DMS114 treated with DMSO at 0.1 percent for 48 hours (cell line): ENCODE measurements at regions not wholly inside any gene's neighbourhood (a gene's known extent, or its start where the extent isn't known, plus 50 kb on each side); places are given as distances from the start of the nearest gene placed in this dataset.
"Not testable (repeated sequence)": the region's sequence is repeated elsewhere in the genome, so short reads cannot be mapped to it uniquely, and the experiment has no call there.

Experiments used
- DNase-seq: peaks from one replicate; lab custom pipeline; 2025; ENCODE audit not compliant: unreplicated experiment; lab: John Stamatoyannopoulos, UW

DNA sequence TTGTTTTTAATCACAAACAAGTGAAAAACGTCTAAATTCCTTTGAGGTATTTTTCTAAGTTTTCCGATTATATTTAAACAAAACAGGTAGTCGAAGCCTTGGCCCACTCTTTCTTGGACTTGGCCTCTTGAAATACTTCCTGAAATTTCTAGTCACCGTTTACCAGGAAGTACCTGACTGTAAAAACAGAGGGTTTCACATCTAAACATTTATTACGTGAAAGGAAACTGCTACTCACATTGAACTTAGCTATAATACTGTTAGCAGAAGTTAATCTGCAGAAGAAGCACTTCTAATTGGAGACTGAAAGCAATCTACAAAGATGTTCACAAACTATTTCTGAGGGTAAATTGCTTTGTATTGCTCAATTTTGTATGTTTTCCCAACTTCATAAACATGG is 526.0 kb upstream of the ADGRL4 start:
- no peak for DNase-seq

DNA sequence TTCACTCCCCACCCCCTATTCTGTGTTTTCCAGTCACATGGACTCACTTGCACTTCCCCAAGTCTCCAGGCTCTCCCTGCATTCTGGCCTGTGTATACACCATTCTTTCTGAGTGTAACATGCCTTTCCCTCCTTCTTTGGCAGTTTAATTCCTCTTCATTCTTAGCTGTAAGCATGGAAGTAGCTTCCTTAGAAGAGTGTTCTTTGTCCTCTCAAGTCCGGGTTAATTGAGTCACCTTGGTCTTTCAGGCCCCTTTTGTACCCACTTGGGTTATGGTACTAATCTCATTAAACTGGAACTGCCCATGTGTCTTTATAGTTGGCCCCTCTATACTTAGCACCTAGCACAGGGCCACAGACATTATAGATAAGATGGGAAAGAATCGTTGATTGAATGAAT is 525.3 kb upstream of the ADGRL4 start:
- DNase-seq = no peak

DNA sequence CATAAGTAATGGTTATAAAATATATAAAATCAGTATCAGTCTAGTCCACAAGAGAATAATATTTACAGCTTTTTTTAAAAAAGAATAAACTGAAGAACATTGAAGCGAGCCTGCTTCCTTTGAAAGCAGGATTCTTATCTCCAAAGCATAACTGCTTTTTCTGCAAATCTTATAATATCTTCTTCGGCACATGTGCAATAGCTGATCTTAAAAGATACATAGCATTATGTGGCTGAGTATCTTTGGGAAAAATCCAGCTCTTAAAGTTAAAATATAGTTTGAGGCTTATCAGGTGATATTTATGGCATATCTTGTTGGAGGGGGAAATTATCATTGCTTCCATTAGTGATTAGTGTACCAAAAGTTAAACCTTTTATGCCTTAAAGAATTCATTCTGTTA is 523.9 kb upstream of the ADGRL4 start:
- DNase-seq = no peak

DNA sequence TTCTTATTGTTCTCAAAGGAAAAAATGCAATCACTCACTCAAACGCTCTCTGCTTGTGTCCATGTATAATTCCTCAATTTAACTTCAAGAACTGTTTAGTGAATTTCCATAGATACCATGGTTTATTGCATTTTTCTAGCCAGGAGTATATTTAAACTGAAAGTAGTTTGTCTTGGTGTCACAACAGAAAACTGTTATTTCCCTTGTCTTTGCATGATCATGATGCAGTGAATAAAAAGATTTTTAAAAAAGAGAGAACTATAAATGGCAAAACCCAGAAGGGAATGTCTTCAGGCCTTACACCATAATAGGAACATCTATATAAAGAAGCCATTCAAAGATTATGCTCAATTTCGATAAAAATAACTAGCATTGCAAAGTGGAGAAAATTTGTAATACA is 523.5 kb upstream of the ADGRL4 start:
- no peak for DNase-seq

DNA sequence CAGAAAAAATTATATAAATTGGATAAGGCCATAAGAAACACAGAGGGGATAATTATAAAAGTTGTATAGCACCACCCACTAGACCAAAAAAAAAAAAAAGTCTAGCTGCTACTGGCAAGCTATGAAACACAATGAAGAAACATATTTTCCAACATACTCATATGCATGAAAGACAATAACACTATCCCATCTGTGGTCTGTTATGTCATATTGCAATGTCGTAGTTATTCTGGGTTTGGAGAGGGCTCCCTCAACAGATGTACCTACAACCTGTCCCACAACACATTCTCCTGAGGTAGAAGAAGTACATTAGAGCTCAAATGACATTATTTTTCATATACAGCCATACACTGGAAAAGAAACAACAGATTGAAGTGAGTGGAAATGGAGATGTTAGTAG is 517.6 kb upstream of the ADGRL4 start:
- no peak for DNase-seq

DNA sequence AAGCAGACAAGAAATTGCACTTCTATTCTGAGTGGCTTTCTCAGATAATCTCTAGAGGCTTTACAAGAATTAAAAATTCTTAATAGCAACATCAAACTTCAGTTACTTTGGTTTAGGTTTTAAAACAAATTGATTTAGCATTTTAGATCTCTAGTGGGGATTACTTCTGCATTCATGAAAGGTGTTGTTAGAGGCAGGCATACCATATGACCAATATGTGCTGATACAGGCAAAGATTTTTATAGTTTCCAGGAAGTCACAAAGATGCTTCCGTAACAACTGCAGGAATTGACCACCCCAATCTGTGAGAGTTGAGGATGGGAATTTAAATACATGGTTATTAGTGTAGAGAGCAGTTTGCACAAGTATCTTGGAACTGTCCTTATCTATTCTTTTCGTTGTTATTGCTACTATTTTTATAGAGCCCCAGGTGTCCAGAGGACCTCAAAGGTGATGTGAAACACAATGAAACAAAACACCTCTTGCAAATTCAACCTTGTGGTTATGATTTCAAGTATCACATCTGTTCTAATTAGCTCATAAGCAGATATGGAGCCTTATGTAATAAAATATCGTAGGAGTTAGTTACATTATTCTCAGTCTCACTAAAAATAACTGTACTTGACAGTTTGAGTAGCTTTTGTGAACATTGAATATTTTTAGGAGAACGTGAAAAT is 512.7 kb upstream of the ADGRL4 start:
- DNase-seq = no peak

DNA sequence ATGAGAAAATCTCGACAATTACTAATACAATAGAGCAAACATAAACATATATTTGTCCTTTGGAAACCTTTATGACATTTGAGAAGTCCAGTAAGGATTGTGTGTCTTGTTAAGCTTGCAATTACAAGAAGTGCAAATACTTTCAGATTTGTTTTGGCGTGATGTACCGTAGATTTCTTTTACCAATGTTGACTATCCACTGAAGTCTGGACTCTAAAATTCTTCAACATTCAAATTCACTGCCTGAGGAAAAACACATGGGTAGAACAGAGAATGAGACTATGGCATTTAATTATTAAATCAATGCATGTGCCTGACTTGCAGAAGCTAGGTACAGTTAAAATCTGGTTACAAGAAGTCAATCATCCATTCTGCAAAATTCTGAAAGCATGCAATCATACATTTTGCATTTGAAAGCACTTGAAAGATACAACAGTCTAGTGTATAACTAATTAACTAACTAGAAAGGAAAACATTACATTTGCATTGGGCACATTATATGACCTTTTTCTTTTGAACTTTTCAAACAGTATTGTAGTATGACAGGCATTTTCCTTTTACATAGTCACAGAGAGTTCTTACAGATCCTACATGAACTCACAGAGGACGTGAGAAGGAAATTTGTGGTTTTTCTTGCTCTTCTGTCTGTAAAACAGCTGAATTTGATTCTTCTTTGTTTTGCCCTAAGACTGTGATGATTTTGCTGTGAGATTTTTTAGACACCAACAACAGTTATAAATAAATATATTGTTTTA is 511.1 kb upstream of the ADGRL4 start:
- DNase-seq = no peak

DNA sequence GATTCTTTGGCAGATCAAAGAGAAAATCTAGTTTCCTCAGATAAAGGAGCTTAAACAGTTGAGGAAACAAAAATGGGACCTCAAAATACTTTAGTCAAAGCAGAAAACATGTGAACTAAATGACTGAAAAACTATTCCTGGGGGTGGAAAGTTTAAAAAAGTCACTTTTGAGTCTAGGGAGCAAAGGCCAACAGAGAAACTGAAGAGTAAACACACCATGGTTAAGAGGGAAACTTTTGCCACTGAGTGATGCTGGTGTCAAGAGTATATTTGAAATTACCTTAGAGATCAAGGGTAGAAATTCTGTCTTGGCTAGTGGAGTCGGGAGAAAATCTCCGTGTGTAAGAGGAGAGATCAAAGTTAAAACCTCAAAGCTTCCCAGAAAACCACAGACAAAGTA is 501.2 kb upstream of the ADGRL4 start:
- no peak for DNase-seq

DNA sequence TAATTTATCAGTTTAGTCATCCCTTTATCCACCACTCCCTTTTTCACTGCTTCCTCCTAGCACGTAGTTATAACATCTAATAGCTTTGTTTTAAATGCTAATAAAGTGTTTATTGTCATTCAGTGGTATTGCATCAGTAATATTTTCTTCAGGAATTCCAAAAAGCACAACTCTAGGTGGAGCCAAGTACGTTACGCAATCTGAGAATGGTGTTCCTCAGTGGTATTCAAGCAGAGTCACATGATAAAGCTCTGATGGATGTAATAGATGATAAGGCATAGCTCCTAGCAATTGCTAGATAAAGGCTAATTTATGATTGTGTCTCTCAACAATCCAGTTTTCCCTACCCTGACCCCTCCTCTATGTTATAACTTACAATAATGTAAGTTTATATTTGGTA is 494.6 kb upstream of the ADGRL4 start:
- no peak for DNase-seq

DNA sequence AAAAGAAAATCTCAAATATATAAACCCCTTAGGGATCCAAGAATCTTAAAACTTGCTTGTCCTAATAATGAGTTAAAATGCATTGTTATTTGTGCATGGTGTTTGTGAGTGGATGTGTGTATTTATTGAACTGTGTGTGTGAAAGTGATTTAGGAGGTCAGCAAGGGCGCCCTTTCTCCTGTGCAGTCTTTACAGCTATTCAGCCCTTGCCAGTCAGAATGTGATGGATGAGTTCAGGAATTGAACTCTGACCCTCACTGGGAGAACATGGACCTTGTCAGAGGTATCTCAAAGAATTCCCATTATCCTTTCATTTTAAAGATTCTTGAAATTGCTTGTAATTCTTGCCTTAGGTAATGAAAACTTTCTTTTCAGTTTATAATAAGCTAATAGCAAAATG is 493.0 kb upstream of the ADGRL4 start:
- no peak for DNase-seq

DNA sequence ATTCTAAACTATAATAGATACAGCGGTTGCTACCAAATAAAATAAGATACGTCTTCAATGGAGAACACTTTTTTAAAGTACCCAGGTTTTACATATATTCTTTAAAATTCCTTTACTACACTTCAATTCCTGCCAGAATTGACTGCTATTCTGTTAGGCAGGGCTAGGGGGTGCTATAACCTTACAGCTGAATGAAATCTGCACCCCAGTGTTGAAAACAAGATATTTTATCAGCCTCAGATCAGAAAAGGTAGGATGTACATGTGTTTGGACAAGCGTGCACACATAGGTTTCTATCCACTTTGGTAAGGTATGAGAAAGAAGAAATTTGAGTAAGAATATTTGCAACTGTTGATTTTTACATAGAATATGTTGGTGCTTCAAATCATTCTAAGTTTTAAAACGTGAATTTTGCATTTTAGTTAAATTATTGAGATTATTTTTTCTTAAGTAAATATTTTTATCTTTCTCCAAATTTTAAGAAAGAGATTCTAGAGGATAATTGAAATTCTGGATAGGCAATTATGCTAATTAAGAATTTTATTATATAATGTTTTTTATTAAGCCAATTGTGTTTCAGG is 490.8 kb upstream of the ADGRL4 start:
- DNase-seq = peak; percentile 37

DNA sequence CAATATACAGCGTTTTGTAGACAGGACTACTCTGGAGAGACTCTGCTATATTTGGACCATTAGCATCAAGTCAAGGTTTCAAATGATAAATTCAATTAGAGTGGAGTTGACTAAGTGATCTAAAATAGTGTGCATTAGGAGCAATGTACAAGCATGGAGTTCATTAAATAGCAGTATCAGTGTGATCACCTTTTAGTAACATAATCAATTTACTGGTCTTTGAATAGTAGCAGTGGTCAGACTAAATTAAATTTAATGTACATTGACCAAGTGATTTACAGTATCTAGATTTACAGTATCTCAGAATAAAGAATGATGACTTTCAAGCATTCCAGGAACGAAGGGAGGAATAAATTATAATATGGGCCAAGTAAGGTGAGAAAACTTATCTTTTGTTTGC is 489.6 kb upstream of the ADGRL4 start:
- no peak for DNase-seq

DNA sequence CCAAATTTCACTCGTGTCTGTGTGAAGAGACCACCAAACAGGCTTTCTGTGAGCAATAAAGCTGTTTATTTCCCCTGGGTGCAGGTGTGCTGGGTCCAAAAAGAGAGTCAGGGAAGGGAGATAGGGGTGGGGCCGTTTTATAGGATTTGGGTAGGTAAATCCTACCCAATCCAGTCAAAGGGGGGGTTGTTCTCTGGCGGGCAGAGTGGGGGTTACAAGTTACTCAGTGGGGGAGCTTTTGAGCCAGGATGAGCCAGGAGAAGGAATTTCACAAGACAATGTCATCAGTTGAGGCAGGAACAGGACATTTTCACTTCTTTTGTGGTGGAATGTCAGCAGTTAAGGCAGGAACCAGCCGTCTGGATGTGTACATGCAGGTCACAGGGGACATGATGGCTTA is 487.2 kb upstream of the ADGRL4 start:
- not testable (repeated sequence) for DNase-seq

DNA sequence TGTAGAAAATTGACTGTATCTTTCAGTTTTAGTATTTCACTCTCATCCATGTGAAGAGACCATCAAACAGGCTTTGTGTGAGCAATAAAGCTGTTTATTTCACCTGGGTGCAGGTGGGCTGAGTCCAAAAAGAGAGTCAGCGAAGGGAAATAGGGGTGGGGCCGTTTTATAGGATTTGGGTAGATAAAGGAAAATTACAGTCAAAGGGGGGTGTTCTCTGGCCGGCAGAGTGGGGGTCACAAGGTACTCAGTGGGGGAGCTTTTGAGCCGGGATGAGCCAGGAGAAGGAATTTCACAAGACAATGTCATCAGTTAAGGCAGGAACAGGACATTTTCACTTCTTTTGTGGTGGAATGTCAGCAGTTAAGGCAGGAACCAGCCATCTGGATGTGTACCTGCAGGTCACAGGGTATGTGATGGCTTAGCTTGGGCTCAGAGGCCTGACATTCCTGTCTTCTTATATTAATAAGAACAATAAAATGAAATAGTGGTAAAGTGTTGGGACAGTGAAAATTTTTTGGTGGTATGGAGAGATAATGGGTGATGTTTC is 482.1 kb upstream of the ADGRL4 start:
- not testable (repeated sequence) for DNase-seq

DNA sequence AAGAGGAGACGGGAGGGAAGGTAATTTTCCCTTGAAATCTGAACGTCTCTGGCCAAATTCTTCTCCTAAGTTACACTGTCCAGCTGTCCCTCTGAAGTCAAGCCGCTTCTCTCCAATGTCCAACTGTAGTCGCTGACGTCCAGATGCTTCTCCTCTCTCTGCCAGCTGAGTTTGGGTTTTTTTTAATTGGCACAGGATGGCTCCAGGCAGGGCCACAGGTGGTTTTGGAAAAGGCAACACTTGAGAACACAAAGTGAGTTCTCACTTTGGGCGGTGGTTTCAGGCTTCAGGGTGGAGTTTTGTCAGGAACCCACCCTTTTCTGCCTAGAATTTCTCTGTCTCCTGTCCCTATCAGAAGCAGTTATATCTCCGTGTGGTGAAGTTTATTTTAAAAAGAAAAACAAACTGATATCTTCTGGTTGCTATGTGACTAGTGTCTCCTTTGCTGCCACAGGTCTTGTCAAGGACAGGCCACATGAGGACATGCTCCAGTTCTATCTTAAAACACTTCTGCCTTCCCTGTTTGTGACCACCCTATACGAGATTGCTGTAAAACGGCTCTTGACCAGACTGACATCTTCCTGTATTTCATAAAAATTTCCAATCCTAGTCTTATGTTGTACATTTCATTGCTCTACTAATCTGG is 472.3 kb upstream of the ADGRL4 start:
- DNase-seq = no peak

DNA sequence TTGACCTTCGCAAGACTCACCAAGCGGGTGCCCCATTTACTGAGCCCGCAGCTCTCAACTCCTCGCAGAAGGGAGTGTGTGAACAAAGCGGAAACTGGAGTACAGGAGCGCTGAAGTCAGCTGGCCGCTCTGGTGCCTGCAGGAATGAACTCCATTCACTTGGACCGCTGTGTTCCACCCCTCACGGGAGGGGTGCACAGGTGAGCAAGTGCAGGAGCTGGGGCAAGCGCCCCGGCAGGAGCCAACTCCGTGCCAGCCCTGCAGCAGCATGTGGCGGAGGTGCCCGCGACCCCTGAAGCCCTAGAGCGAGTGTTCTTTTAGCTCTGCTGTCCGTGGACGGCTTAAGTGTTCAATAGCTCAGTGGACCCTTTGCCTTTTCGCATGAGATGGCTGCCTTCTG is 471.6 kb upstream of the ADGRL4 start:
- no peak for DNase-seq

DNA sequence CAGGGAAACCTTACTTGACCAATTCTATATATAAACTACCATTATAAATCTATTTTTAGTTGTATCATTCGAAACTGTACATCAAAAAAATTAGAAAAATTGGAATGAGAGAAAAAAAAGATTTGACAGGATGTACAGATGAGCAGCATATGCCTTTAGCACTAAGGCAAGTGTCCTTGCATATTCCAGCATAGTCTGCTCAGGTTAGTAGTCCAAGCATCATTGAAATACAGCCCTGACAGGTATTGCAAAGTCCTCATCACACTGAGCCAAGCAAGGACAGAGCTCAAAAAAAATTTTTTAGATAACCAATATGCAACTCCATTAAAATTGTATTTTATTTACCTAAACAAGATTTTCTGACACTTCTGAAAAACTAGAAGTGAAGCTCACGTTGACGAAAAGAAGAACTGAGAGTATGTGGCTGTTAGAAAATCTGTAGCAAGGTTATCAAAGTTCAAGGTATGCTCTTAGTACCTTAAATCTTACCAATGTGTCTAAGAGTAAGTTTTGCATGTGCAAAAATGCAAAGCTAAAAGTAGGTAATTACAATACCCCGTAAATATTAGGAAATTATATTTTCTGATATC is 465.6 kb upstream of the ADGRL4 start:
- no peak for DNase-seq

DNA sequence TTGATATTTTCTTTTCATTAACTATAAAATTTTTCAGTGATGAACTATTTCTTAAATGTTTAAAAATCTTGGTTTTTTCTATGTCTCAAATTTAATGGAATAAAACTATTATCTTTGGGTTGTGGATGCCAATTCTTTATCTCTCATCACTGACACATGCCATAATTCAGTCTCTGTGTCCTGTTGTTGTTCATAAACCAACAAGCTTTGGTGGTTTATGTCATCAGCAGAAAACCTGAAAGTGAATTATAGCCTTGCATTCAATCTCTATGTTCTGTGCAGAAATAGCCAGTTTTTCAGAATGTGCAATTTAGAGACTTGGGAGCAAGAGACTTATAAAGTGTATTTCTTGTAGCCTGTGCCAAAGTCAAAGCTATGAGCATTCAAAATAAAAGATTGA is 462.6 kb upstream of the ADGRL4 start:
- DNase-seq = no peak

DNA sequence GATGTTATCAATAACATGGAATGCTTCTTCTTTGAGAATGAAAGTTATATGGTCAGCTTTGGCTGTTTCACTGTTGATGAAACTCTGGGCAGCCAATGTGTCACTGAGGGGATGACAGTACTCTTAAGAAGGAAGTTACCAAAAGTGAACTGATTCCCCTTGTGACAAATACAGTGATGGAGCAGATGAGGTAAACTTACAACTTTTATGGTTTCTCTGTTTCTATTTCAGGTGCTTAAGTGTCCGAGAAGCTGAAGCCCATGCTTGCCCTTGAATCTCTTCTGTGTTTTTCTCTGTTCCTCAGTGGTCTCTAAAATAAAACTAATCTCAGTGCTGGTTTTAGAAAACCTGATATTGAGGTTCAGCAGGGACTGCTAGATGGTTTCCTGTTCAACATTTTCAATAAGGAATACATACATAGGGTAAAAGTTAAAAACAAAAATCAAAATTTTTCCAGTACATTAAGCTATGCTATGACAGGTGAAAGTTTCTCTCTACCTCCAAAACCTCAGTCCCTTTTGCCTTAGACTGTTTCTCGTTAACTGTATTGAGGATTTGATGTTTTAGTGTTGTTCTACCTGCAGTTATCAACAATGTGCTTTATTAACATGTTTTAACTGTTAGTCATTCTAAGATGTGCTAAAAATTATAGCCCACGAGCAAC is 454.4 kb upstream of the ADGRL4 start:
- no peak for DNase-seq

DNA sequence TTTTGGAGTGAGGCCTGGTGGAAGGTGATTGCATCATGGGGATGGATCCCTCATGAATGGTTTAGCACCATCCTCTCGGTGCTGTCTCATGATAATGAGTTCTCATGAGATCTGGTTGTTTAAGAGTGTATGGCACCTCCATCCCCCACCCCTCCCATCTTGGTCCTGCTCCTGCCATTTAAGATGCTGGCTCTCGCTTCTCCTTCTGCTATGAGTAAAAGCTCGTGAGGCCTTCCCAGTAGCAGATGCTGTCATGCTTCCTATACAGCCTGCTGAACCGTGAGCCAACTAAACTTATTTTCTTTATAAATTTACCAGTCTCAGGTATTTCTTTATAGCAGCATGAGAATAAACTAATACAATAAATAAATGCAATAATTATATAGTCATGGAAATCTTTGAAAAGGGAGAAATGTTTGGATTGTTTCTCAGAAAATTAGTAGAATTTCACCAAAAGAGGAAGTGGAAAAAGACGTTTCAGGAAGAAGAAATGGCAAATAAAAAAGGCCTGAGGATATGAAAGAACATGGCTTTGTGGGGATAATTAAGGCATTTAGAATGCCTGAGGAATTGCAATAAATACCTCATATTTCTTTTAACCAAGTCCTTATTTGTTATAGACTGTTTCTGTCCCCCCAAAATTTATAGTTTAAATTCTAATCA is 451.2 kb upstream of the ADGRL4 start:
- no peak for DNase-seq
